EH (cell line): ENCODE measurements at regions not wholly inside any gene's neighbourhood (a gene's known extent, or its start where the extent isn't known, plus 50 kb on each side); places are given as distances from the start of the nearest gene placed in this dataset.
"Not testable (repeated sequence)": the region's sequence is repeated elsewhere in the genome, so short reads cannot be mapped to it uniquely, and the experiment has no call there.

Experiments used
- DNase-seq: peaks from one replicate; pipeline ENCODE4 v3.0.0-alpha.2; 2015; ENCODE audit warnings: low read depth

GRCh38 chr6:144956697-144957096 is 671.6 kb downstream of the UTRN start:
- not testable (repeated sequence) for DNase-seq

GRCh38 chr6:144957236-144957937 is 672.3 kb downstream of the UTRN start:
- peak; percentile 53 for DNase-seq

- no peak for DNase-seq
Measured at GRCh38 chr6:144969154-144969553, 684.0 kb downstream of the UTRN start.

- DNase-seq: no peak
Measured at GRCh38 chr6:144969602-144970272, 684.6 kb downstream of the UTRN start.

GRCh38 chr6:144977250-144977864 is 692.2 kb downstream of the UTRN start:
- peak; percentile 49 for DNase-seq

- no peak for DNase-seq
Measured at GRCh38 chr6:144978208-144978607, 693.1 kb downstream of the UTRN start.

- DNase-seq: no peak
Measured at GRCh38 chr6:144986271-144986670, 701.1 kb downstream of the UTRN start.

- DNase-seq: no peak
Measured at GRCh38 chr6:144989319-144990107, 704.4 kb downstream of the UTRN start.

GRCh38 chr6:144990784-144991183 is 705.6 kb downstream of the UTRN start:
- no peak for DNase-seq

GRCh38 chr6:144993870-144994269 is 708.7 kb downstream of the UTRN start:
- DNase-seq: peak; percentile 64

- DNase-seq: no peak
Measured at GRCh38 chr6:144997996-144998395, 712.9 kb downstream of the UTRN start.

GRCh38 chr6:144999127-144999526 is 714.0 kb downstream of the UTRN start:
- peak; percentile 29 for DNase-seq

- no peak for DNase-seq
Measured at GRCh38 chr6:145003145-145003544, 718.0 kb downstream of the UTRN start.

- no peak for DNase-seq
Measured at GRCh38 chr6:145006914-145007313, 721.8 kb downstream of the UTRN start.

GRCh38 chr6:145008715-145009114 is 723.6 kb downstream of the UTRN start:
- no peak for DNase-seq

- peak; percentile 27 for DNase-seq
Measured at GRCh38 chr6:145009711-145010110, 724.6 kb downstream of the UTRN start.

GRCh38 chr6:145012039-145012662 is 723.2 kb downstream of the EPM2A start:
- DNase-seq: peak; percentile 70

- peak; percentile 95 for DNase-seq
Measured at GRCh38 chr6:145015739-145016558, 719.4 kb downstream of the EPM2A start.

GRCh38 chr6:145017051-145017450 is 718.3 kb downstream of the EPM2A start:
- no peak for DNase-seq

- peak; percentile 40 for DNase-seq
Measured at GRCh38 chr6:145017516-145017915, 717.8 kb downstream of the EPM2A start.

- DNase-seq: no peak
Measured at GRCh38 chr6:145018027-145018426, 717.3 kb downstream of the EPM2A start.
